HUES64 (cell line): ENCODE measurements at regions not wholly inside any gene's neighbourhood (a gene's known extent, or its start where the extent isn't known, plus 50 kb on each side); places are given as distances from the start of the nearest gene placed in this dataset.

Experiments
- H3K27ac ChIP-seq: 2 replicates; pipeline ENCODE4 v1.7.0; 2013; ENCODE audit warnings: low read depth, low read length, inconsistent platforms
- H3K27me3 ChIP-seq: 2 replicates; pipeline ENCODE4 v1.6.1; 2013; ENCODE audit warnings: mild to moderate bottlenecking, low read length; ENCODE audit not compliant: insufficient read depth
- H3K36me3 ChIP-seq: 2 replicates; pipeline ENCODE4 v1.6.1; 2013; ENCODE audit warnings: mild to moderate bottlenecking, low read length; ENCODE audit not compliant: insufficient read depth
- H3K4me1 ChIP-seq: 2 replicates; pipeline ENCODE4 v1.6.1; 2013; ENCODE audit warnings: mild to moderate bottlenecking, low read length, moderate library complexity; ENCODE audit not compliant: insufficient read depth
- H3K4me3 ChIP-seq: 2 replicates; pipeline ENCODE4 v1.5.1; 2013; ENCODE audit warnings: mild to moderate bottlenecking, low read length, moderate library complexity
- H3K9ac ChIP-seq: 2 replicates; pipeline ENCODE4 v1.6.1; 2013; ENCODE audit warnings: mild to moderate bottlenecking, low read depth, low read length
- H3K9me3 ChIP-seq: 2 replicates; pipeline ENCODE4 v1.6.1; 2013; ENCODE audit warnings: low read depth, low read length; ENCODE audit not compliant: insufficient read depth
- WGBS: fragments of 150-250, 120-280 bp; methylation state at CpG from one replicate; pipeline ENCODE4 v1.1.7; 2013; ENCODE audit warnings: missing lambda C conversion rate; 5-methylcytosine and 5-hydroxymethylcytosine counted together

- Histone ChIP-seq H3K9ac (no peak overlapping the region), H3K36me3 (no peaks in the 10 kb centered on the region), H3K27ac (no peak overlapping the region), H3K4me1 (no peaks in the 10 kb centered on the region), H3K27me3 (no peaks in the 10 kb centered on the region), H3K4me3 (no peak overlapping the region), H3K9me3 (no peaks in the 10 kb centered on the region)
- 93% methylated on average over 30 of the region's 30 CpGs for WGBS
Observed at GRCh38 chr7:340979-341694, 51.2 kb downstream of the FOXL3 start.

GRCh38 chr7:341841-342638 is 52.1 kb downstream of the FOXL3 start:
- WGBS: 93% methylated on average over 27 of the region's 27 CpGs
- Histone ChIP-seq H3K9me3 (no peaks in the 10 kb centered on the region), H3K9ac (no peak overlapping the region), H3K27me3 (no peaks in the 10 kb centered on the region), H3K4me1 (no peaks in the 10 kb centered on the region), H3K27ac (no peak overlapping the region), H3K36me3 (no peaks in the 10 kb centered on the region), H3K4me3 (no peak overlapping the region)

- 92% methylated on average over 10 of the region's 10 CpGs for WGBS
- Histone ChIP-seq H3K27me3 (no peaks in the 10 kb centered on the region), H3K4me3 (no peak overlapping the region), H3K36me3 (no peaks in the 10 kb centered on the region), H3K9me3 (no peaks in the 10 kb centered on the region), H3K4me1 (no peaks in the 10 kb centered on the region), H3K27ac (no peak overlapping the region), H3K9ac (no peak overlapping the region)
Observed at GRCh38 chr7:342681-343216, 52.8 kb downstream of the FOXL3 start.

DNA sequence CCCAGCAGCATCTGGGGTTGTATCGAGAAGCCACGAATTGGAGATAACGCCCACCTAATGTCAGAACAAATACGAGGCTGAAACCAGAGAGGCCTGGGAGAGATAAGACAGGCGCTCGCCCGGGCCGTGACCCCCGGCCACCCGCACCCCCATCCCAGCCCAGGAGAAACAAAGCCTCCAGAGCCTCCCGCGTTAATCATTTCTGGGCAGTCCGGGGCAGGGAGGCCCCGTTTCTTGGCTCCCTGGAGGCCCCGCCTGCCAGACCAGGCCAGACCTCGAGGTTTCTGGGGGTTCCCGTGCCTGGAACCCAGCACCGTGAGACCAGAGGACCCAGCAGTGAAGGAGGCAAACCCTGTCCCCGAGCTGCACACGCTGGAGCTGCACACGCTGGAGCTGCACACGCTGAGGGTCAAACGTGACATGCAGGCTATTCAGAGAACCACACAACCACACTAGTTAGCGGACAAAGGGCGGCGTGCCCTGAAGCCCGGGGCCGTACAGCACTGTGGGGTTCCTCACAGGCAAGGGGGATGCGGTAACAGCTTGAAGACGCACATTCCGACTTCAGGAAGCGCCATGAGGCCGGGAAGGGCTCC is 53.4 kb downstream of the FOXL3 start:
- Histone ChIP-seq H3K27ac (no peak overlapping the region), H3K4me3 (no peak overlapping the region), H3K4me1 (no peaks in the 10 kb centered on the region), H3K36me3 (no peaks in the 10 kb centered on the region), H3K9me3 (no peaks in the 10 kb centered on the region), H3K27me3 (no peaks in the 10 kb centered on the region), H3K9ac (no peak overlapping the region)
- WGBS: 87% methylated on average over 33 of the region's 33 CpGs

GRCh38 chr7:343864-344607 is 54.1 kb downstream of the FOXL3 start:
- H3K4me1 ChIP-seq: no peaks in the 10 kb centered on the region
- H3K27ac ChIP-seq: no peak overlapping the region
- no peak overlapping the region for H3K9ac ChIP-seq
- WGBS: 92% methylated on average over 25 of the region's 25 CpGs
- H3K9me3 ChIP-seq: no peaks in the 10 kb centered on the region
- no peaks in the 10 kb centered on the region for H3K36me3 ChIP-seq
- no peak overlapping the region for H3K4me3 ChIP-seq
- H3K27me3 ChIP-seq: no peaks in the 10 kb centered on the region

- H3K27ac ChIP-seq: no peak overlapping the region
- H3K36me3 ChIP-seq: no peaks in the 10 kb centered on the region
- 96% methylated on average over 15 of the region's 15 CpGs for WGBS
- H3K4me1 ChIP-seq: no peaks in the 10 kb centered on the region
- no peaks in the 10 kb centered on the region for H3K27me3 ChIP-seq
- no peak overlapping the region for H3K9ac ChIP-seq
- H3K9me3 ChIP-seq: no peaks in the 10 kb centered on the region
- no peak overlapping the region for H3K4me3 ChIP-seq
Observed at GRCh38 chr7:344608-344994, 54.6 kb downstream of the FOXL3 start.

DNA sequence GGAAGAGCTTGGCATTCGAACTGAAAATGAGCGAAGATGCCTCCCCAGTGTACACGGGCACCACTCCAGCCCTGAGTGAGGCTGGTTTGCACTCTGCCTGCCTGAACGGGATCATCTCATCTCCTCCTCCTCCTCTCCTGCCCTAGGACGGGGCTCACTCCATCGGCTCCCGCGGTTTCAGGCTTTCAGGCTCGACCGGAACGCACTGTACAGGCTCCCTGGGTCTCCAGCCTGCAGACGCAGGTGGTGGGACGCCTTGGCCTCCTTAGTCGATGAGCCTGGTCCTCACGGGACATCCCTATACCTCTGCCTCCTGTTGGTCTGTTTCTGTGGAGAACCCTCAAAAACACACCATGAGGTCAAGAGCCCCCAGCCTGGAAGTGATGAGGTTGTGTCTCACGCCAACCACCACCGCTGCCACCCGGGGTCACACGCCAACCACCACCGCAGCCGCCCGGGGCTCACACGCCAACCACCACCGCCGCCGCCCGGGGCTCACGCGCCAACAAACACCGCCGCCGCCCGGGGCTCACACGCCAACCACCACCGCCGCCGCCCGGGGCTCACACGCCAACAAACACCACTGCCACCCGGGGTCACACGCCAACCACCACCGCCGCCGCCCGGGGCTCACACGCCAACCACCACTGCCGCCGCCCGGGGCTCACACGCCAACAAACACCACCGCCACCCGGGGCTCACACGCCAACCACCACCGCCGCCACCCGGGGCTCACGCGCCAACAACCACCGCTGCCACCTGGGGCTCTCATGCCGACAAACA is 56.3 kb downstream of the FOXL3 start:
- H3K27ac ChIP-seq: no peak overlapping the region
- no peak overlapping the region for H3K9ac ChIP-seq
- 88% methylated on average over 57 of the region's 60 CpGs for WGBS
- H3K9me3 ChIP-seq: no peaks in the 10 kb centered on the region
- no peaks in the 10 kb centered on the region for H3K4me1 ChIP-seq
- no peaks in the 10 kb centered on the region for H3K36me3 ChIP-seq
- H3K27me3 ChIP-seq: no peaks in the 10 kb centered on the region
- H3K4me3 ChIP-seq: no peak overlapping the region

DNA sequence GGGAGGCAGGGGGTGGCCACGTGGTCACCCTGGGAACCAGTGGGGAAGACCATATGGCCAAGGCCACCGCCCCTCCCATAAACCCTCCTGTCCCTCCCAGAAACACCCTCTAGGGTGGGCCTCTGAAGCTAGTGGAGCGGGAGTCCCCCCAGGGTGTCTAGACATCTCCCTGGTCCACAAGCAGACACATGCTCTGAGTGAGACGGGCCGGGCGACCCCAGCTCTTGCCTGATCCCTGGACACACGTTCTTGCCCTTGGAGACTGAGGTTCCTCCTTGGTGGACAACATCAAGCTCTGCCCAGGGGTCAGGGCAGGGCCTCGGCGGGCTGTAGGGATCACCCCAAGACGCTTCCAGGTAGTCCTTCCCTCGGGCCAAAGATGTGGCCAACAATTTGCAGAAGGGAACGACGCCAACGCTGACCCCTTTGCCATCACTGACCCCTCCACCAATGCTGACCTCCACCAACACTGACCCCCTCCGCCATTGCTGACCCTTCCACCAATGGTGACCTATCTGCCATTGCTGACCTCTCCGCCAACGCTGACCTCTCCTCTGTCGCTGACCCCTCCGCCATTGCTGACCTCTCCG is 57.1 kb downstream of the FOXL3 start:
- Histone ChIP-seq H3K4me3 (no peak overlapping the region), H3K9me3 (no peaks in the 10 kb centered on the region), H3K4me1 (no peaks in the 10 kb centered on the region), H3K27me3 (no peaks in the 10 kb centered on the region), H3K36me3 (no peaks in the 10 kb centered on the region), H3K9ac (no peak overlapping the region), H3K27ac (no peak overlapping the region)
- whole genome bisulfite sequencing: 89% methylated on average over 20 of the region's 20 CpGs

- Histone ChIP-seq H3K27me3 (no peaks in the 10 kb centered on the region), H3K27ac (no peak overlapping the region), H3K4me3 (no peak overlapping the region), H3K9ac (no peak overlapping the region), H3K36me3 (no peaks in the 10 kb centered on the region), H3K9me3 (no peaks in the 10 kb centered on the region), H3K4me1 (no peaks in the 10 kb centered on the region)
- 89% methylated on average over 29 of the region's 29 CpGs for WGBS
Observed at GRCh38 chr7:347644-348479, 57.9 kb downstream of the FOXL3 start.
